Heart right ventricle (tissue), 16 donors: ENCODE measurements at regions not wholly inside any gene's neighbourhood (a gene's known extent, or its start where the extent isn't known, plus 50 kb on each side); places are given as distances from the start of the nearest gene placed in this dataset.

Source experiments
- ATAC-seq, 8 donors: fragments of 200-7000 bp; cut with Tn5 transposase; one replicate each; pipeline ENCODE4 v1.9.1; 2020; ENCODE audit warnings: mild to moderate bottlenecking in 8 of 8, moderate library complexity in 8 of 8, moderate number of reproducible peaks in 1 of 8
- DNase-seq, 2 donors: peaks; one replicate each; pipeline ENCODE4 v3.0.0-alpha.2; 2020
- H3K27ac ChIP-seq, 10 donors: fragments of 200-600 bp; sonication (generic) in 2 of 10; one replicate each; pipeline versions ENCODE4 v1.5.0 to v1.8.0; 2020 to 2022; ENCODE audit warnings: mild to moderate bottlenecking in 3 of 10
- H3K27me3 ChIP-seq, 7 donors: fragments of 200-600 bp; one replicate each; pipeline ENCODE4 v1.8.0; 2021 to 2022; ENCODE audit warnings: mild to moderate bottlenecking in 2 of 7
- H3K36me3 ChIP-seq, 9 donors: fragments of 200-600 bp; sonication (generic) in 1 of 9; one replicate each; pipeline versions ENCODE4 v1.5.0 to v1.8.0; 2020 to 2022; ENCODE audit warnings: mild to moderate bottlenecking in 2 of 9
- H3K4me1 ChIP-seq, 9 donors: fragments of 200-600 bp; sonication (generic) in 1 of 9; one replicate each; pipeline versions ENCODE4 v1.5.0 to v1.8.0; 2020 to 2022; ENCODE audit warnings: mild to moderate bottlenecking in 4 of 9
- H3K4me3 ChIP-seq, 10 donors: fragments of 200-600 bp; sonication (generic) in 2 of 10; one replicate each; pipeline versions ENCODE4 v1.5.0 to v1.8.0; 2020 to 2022; ENCODE audit warnings: mild to moderate bottlenecking in 7 of 10, moderate library complexity in 2 of 10
- H3K9me3 ChIP-seq, 11 donors: fragments of 200-600 bp in 10 of 11; sonication (generic) in 2 of 11; one replicate each; pipeline versions ENCODE4 v1.5.0 to v1.8.0; 2013 to 2022; ENCODE audit warnings: mild to moderate bottlenecking in 2 of 11, control low read depth in 1 of 11, moderate library complexity in 1 of 11
- CTCF ChIP-seq, 9 donors: fragments of 200-600 bp; sonication (generic) in 2 of 9; IDR thresholded peaks; one replicate each; pipeline versions ENCODE4 v1.5.0 to v1.8.0; 2021 to 2022; ENCODE audit warnings: antibody characterized with exemption in 9 of 9, mild to moderate bottlenecking in 5 of 9, moderate library complexity in 1 of 9
- WGBS, 2 donors: extraction: QIAGEN DNeasy Blood & Tissue Kit; methylation state at CpG; one replicate each; pipeline ENCODE4 v1.1.7; 2013; ENCODE audit warnings: inconsistent platforms in 1 of 2; 5-methylcytosine and 5-hydroxymethylcytosine counted together
- intact Hi-C, 10 donors: fragments of 100-400 bp; cut with DNase I; formaldehyde crosslinking; loops; one replicate each; pipeline versions ENCODE4 v1.11.1 to v1.14.2; 2022
- donor health status: Arrhythmogenic right ventricular cardiomyopathy.
- donor health status: ischemic (EF 13 %, LVEDD 7.1; RV severe dilation, severe dysfunction).
- donor health status: healthy with polysubstance abuse.
- donor health status: DM: no; HTN: yes; CAD: no.
- donor health status: DM: no; HTN: no; CAD: no.
- donor health status: ischemic (EF 25% LVEDD 6.9; RV normal size, moderate dysfunction).
- donor health status: ischemic (EF 25% LVEDD 5.7; RV mildly dilated, moderate dysfunction).
- donor health status: healthy.
- donor health status: DM: yes; HTN: yes; CAD: no.
- donor health status: Ischemic cardiomyopathy.
- donor health status: ischemic (EF 35%, LVEDD 5.7; RV mildly dilated, moderate dysfunction).
- donor health status: nonischemic (EF 11% LVEDD 7.7; RV severe dilation, severe dysfunction).
- donor health status: DM: yes; HTN: yes; CAD: no.
- donor health status: PGD.
- donor health status: ischemic (EF 29% LVEDD 5.4; RV normal size, mild dysfunction).
- donor health status: nonischemic (EF 23%, LVEDD 6.1; RV moderate dilation, normal function).

GRCh38 chr2:409523-409922, 121.6 kb upstream of the ALKAL2 start:
- no peaks in the 10 kb centered on the region for H3K36me3 ChIP-seq
- no peak for ATAC-seq
- H3K9me3 ChIP-seq: peaks cover 0 to 13% (median 0%) of the 10 kb centered on the region in 11 donors
- intact Hi-C loops: no loop called here
- no peak for TF ChIP-seq CTCF (IDR thresholded peaks at IDR 0.05)
- no peak overlapping the region for H3K4me3 ChIP-seq
- no peak for DNase-seq
- H3K27ac ChIP-seq: no peak overlapping the region
- H3K4me1 ChIP-seq: no peaks in the 10 kb centered on the region
- peaks cover 0 to 5% (median 0%) of the 10 kb centered on the region in 7 donors for H3K27me3 ChIP-seq
- WGBS, 2 donors: 72% methylated on average over 4 of the region's 4 CpGs

GRCh38 chr2:407630-408029, 119.7 kb upstream of the ALKAL2 start:
- WGBS, 2 donors: 66 to 75% methylated on average over 9 of the region's 9 CpGs
- ATAC-seq (no peak), DNase-seq (no peak)
- Histone ChIP-seq H3K4me1 (no peaks in the 10 kb centered on the region), H3K9me3 (peaks cover 0 to 24% (median 0%) of the 10 kb centered on the region in 11 donors), H3K4me3 (no peak overlapping the region), H3K36me3 (no peaks in the 10 kb centered on the region), H3K27ac (no peak overlapping the region), H3K27me3 (peaks cover 0 to 3% (median 0%) of the 10 kb centered on the region in 7 donors)
- no peak for TF ChIP-seq CTCF (IDR thresholded peaks at IDR 0.05)
- intact Hi-C loops: no loop called here

DNA sequence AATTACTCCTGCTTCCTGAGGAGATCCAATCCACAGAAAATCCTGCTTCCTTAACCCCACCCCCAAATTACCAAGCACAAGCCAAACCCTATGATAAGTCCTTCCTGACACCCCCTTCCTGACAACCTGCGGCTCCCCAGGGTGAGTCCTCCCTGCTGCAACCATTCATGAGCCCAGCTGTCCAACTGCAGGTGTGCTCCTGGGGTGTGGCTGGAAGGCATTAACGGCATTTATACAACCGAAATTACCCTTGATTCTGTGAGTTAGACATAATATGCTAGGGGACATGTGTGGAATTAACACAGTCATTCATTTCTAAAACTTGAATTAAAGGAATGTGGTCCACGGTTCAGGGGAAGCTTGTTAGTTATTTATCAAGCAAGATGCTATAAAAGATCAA, 119.0 kb upstream of the ALKAL2 start:
- Histone ChIP-seq H3K9me3 (peaks cover 0 to 20% (median 0%) of the 10 kb centered on the region in 11 donors), H3K27ac (no peak overlapping the region), H3K27me3 (peaks cover 0 to 3% (median 0%) of the 10 kb centered on the region in 7 donors), H3K36me3 (no peaks in the 10 kb centered on the region), H3K4me1 (no peaks in the 10 kb centered on the region), H3K4me3 (no peak overlapping the region)
- intact Hi-C loops: no loop called here
- DNase-seq: no peak
- WGBS, 2 donors: 76 to 80% methylated on average over 4 of the region's 4 CpGs
- ATAC-seq: no peak
- TF ChIP-seq CTCF (IDR thresholded peaks at IDR 0.05): no peak

DNA sequence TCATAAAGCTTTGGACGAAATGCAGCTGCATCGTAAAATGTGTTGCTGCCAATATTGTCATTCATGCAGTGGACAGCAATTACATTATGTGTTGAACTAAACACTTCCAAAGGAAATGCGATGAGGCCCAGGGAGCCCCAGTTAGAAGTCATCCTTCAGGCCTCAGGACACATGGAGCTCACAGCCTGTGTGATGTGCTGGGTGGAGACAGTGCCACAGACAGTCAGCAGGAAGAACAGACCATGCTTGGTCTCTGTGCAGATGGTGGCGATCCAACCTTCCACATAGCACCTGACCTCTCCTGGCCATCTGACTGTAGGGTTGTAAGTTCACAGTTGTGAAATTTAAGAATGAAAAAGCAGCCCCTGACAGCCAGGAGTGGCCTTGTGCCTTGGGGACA, 118.3 kb upstream of the ALKAL2 start:
- no peaks in the 10 kb centered on the region for H3K4me1 ChIP-seq
- H3K4me3 ChIP-seq: no peak overlapping the region
- H3K36me3 ChIP-seq: no peaks in the 10 kb centered on the region
- no peak for TF ChIP-seq CTCF (IDR thresholded peaks at IDR 0.05)
- H3K27ac ChIP-seq: no peak overlapping the region
- intact Hi-C loops: no loop called here
- WGBS, 2 donors: 86 to 89% methylated on average over 4 of the region's 4 CpGs
- DNase-seq: no peak
- peaks cover 0 to 20% (median 0%) of the 10 kb centered on the region in 11 donors for H3K9me3 ChIP-seq
- H3K27me3 ChIP-seq: peaks cover 0 to 3% (median 0%) of the 10 kb centered on the region in 7 donors
- no peak for ATAC-seq
